ES-I3 (cell line): ENCODE measurements at regions not wholly inside any gene's neighbourhood (a gene's known extent, or its start where the extent isn't known, plus 50 kb on each side); places are given as distances from the start of the nearest gene placed in this dataset.

Experiments
- H3K36me3 ChIP-seq: 2 replicates; pipeline ENCODE4 v1.6.1; 2013; ENCODE audit warnings: mild to moderate bottlenecking, low read length, control low read depth, moderate library complexity; ENCODE audit not compliant: insufficient read depth
- H3K4me1 ChIP-seq: 2 replicates; pipeline ENCODE4 v1.6.1; 2013; ENCODE audit warnings: mild to moderate bottlenecking, control low read depth, low read length; ENCODE audit not compliant: insufficient read depth
- H3K9ac ChIP-seq: 2 replicates; pipeline ENCODE4 v1.6.1; 2013; ENCODE audit warnings: low read depth, mild to moderate bottlenecking, low read length, moderate library complexity
- H3K9me3 ChIP-seq: 2 replicates; pipeline ENCODE4 v1.6.1; 2013; ENCODE audit warnings: mild to moderate bottlenecking, low read length, moderate library complexity; ENCODE audit not compliant: control insufficient read depth, insufficient read depth

DNA sequence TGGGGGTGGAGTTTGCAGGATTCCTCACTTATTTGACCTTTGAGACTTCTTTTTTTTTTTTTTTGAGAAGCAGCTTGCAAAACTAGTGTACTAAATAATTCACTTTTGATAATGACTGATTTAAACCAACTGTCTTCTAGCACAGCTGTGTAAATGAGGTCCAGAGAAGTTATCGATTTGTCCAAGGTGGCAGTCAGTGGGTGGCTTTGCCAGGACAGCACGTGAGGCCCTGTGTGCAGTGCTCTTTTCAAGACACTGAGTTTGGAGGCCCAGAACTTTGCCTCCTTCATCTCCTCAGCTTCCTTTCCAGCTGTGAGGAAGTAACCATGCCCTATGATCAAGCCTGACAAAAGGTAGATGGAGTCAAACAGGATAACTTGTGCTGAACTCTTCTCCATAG is 92.9 kb upstream of the LCLAT1 start:
- no peaks in the 10 kb centered on the region for H3K9me3 ChIP-seq
- no peaks in the 10 kb centered on the region for H3K36me3 ChIP-seq
- no peak overlapping the region for H3K9ac ChIP-seq
- H3K4me1 ChIP-seq, result peaks cover 7% of the 10 kb centered on the region; the same call in 1 of the 2 replicates

DNA sequence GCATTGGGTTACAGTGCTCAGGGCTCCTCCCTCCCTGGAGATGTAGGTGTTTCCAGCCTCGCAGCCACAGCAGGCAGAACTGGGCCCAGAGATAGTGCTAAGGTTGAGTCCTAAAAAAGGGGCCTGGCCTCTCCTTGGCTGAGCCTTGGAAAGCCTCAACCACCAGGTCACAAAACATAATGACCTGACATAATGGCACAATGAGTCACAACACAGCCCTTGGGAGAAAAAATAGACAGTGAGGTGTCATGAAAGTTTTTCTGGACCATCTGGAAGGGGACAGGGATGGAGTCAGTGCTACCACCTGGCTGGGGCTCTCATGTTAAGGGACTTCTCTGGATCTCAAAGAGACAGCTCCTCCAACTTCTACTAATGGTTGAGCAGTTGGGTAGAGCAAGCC is 92.4 kb upstream of the LCLAT1 start:
- Histone ChIP-seq H3K4me1 (peaks cover 7% of the 10 kb centered on the region; the same call in 1 of the 2 replicates), H3K9me3 (no peaks in the 10 kb centered on the region), H3K9ac (no peak overlapping the region), H3K36me3 (no peaks in the 10 kb centered on the region)

GRCh38 chr2:30355306-30355705 is 91.7 kb upstream of the LCLAT1 start:
- H3K4me1 ChIP-seq, result peaks cover 7% of the 10 kb centered on the region; the same call in 1 of the 2 replicates
- H3K9me3 ChIP-seq, result no peaks in the 10 kb centered on the region
- no peaks in the 10 kb centered on the region for H3K36me3 ChIP-seq
- no peak overlapping the region for H3K9ac ChIP-seq

- no peaks in the 10 kb centered on the region for H3K36me3 ChIP-seq
- H3K4me1 ChIP-seq, result peaks cover 6% of the 10 kb centered on the region; the same call in 1 of the 2 replicates
- H3K9ac ChIP-seq, result no peak overlapping the region
Observed at GRCh38 chr2:30356071-30356470, 91.0 kb upstream of the LCLAT1 start.

GRCh38 chr2:30356776-30357175 is 90.3 kb upstream of the LCLAT1 start:
- Histone ChIP-seq H3K4me1 (peaks cover 3% of the 10 kb centered on the region; the same call in 1 of the 2 replicates), H3K9ac (no peak overlapping the region), H3K9me3 (no peaks in the 10 kb centered on the region), H3K36me3 (no peaks in the 10 kb centered on the region)

More at GRCh38 chr2:30356071-30356470, 91.0 kb upstream of the LCLAT1 start:
- no peaks in the 10 kb centered on the region for H3K9me3 ChIP-seq

DNA sequence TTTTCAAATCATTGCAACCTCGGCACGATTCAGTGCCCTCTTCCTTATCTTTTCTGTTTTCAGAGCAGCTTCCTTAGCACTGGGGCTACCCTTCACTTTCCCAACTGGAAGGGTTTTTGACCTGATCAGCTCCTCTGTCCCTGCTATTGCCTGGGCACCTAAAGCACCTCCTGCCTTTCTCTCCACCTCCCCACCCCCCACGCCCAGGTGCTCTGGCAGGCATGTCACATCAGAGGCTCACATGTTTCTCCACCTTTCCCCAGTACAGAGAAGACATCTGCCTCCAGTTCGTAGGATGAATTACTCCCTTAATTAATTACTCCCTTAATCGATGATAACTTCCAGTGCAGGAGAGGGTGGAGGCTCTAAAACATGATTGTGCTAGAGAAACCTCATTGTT is 88.7 kb upstream of the LCLAT1 start:
- Histone ChIP-seq H3K36me3 (no peaks in the 10 kb centered on the region), H3K4me1 (peaks cover 12% of the 10 kb centered on the region; the same call in 1 of the 2 replicates), H3K9ac (no peak overlapping the region), H3K9me3 (no peaks in the 10 kb centered on the region)

GRCh38 chr2:30358842-30359241 is 88.2 kb upstream of the LCLAT1 start:
- Histone ChIP-seq H3K9me3 (no peaks in the 10 kb centered on the region), H3K4me1 (peaks cover 12% of the 10 kb centered on the region; the same call in 1 of the 2 replicates), H3K36me3 (no peaks in the 10 kb centered on the region), H3K9ac (no peak overlapping the region)

GRCh38 chr2:30359644-30360167 is 87.3 kb upstream of the LCLAT1 start:
- H3K36me3 ChIP-seq, result no peaks in the 10 kb centered on the region
- H3K9me3 ChIP-seq, result no peaks in the 10 kb centered on the region
- H3K4me1 ChIP-seq, result peaks cover 12% of the 10 kb centered on the region; the same call in 1 of the 2 replicates
- H3K9ac ChIP-seq, result no peak overlapping the region

DNA sequence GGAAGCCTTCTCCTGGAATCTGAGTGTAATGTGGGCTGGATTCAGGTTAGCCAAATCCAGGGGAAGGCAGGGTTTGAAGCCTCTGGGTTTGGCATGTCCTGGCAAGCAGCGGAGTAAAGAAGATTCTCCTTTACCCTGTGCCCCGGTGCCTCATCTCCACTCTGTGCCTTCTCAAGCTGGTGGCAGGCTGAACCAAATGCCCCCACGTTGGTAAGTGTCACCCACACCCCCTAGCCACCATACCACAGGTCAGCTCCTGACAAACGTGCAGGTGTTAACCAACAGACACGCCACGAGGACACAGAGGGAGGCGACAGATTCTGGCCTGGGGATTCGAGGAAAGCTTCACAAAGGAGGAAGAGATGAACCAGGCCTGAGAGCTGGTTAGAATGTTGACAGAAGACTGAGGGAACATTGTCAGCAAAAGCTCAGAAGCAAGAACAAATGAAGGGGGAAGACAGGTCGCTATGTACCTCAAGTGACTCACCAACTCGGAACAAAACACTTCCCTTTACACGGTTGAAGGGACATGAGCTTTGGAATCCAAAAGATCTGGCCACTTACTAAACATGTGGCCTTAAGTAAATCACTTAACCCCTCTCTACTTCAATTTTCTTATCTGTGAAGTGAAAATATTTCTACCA is 85.2 kb upstream of the LCLAT1 start:
- H3K36me3 ChIP-seq, result no peaks in the 10 kb centered on the region
- no peak overlapping the region for H3K9ac ChIP-seq
- no peaks in the 10 kb centered on the region for H3K9me3 ChIP-seq
- peaks cover 12% of the 10 kb centered on the region; the same call in 1 of the 2 replicates for H3K4me1 ChIP-seq

- H3K9ac ChIP-seq, result no peak overlapping the region
- no peaks in the 10 kb centered on the region for H3K9me3 ChIP-seq
- no peaks in the 10 kb centered on the region for H3K36me3 ChIP-seq
- H3K4me1 ChIP-seq, result peaks cover 12% of the 10 kb centered on the region; the same call in 1 of the 2 replicates
Observed at GRCh38 chr2:30362468-30363081, 84.5 kb upstream of the LCLAT1 start.

DNA sequence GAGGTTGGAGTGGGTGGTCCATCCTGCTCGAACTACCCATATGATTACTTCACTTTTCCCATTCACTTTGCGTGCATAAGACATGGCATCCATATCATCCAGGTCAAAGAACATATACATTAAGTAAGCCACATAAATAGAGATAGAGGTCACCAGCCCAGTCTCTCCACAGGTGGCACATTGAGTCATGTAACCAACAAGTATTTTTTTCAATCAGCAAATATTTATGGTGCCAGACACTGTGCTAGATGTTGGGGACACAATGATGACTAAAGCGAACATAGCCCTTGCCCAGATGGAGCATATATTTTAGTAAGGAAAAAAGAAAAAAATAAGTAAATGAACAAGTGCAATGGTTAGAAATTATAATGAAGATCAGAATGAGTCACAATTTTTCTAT is 83.6 kb upstream of the LCLAT1 start:
- H3K36me3 ChIP-seq, result no peaks in the 10 kb centered on the region
- H3K9me3 ChIP-seq, result no peaks in the 10 kb centered on the region
- H3K9ac ChIP-seq, result no peak overlapping the region
- H3K4me1 ChIP-seq, result peaks cover 12% of the 10 kb centered on the region; the same call in 1 of the 2 replicates

DNA sequence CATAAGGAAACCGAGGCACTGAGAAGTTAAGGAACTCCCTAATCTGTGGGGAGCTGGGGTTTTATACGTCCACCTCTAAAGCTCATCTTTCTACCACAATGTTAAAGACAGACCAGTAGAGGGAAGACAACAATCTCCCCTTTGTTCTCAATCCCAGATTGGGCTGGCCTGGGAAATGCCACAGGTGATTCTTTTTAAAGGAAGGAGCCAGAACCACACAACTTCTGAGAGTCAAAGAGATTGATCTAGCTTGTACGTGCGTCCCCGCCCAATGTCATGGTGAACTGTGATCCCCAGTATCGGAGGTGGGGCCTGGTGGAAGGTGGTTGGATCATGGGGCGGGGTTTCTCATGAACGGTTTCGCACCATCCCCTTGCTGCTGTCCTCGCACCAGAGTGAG is 81.8 kb upstream of the LCLAT1 start:
- Histone ChIP-seq H3K4me1 (peaks cover 12% of the 10 kb centered on the region; the same call in 1 of the 2 replicates), H3K36me3 (no peaks in the 10 kb centered on the region)

DNA sequence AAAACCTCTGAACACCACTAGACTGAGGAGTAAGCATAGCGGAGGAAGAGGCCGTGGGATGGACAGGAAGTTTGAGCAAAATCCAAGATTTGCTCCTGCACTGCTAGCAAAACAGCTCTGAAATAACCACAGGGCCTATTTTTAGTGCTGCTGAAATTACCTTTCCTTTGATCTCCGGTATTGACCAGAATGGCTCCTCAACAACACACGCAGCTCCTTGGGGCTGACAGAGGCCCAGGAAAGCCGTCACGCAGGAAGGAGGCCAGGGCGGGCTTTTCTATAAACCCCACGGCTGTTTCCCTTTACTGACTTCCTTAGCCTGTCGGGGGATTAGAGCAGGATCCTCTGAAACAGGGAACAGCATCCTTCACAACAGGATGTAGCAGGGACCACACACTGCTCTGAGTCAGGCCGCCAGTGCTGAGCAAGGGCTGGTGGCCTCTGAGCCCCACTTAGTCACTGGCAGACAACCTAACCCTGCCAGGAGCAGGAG is 80.8 kb upstream of the LCLAT1 start:
- Histone ChIP-seq H3K4me1 (peaks cover 12% of the 10 kb centered on the region; the same call in 1 of the 2 replicates), H3K36me3 (no peaks in the 10 kb centered on the region), H3K9me3 (no peaks in the 10 kb centered on the region), H3K9ac (no peak overlapping the region)

More for the DNA sequence above, 81.8 kb upstream of the LCLAT1 start:
- Histone ChIP-seq H3K9me3 (no peaks in the 10 kb centered on the region), H3K9ac (no peak overlapping the region)

DNA sequence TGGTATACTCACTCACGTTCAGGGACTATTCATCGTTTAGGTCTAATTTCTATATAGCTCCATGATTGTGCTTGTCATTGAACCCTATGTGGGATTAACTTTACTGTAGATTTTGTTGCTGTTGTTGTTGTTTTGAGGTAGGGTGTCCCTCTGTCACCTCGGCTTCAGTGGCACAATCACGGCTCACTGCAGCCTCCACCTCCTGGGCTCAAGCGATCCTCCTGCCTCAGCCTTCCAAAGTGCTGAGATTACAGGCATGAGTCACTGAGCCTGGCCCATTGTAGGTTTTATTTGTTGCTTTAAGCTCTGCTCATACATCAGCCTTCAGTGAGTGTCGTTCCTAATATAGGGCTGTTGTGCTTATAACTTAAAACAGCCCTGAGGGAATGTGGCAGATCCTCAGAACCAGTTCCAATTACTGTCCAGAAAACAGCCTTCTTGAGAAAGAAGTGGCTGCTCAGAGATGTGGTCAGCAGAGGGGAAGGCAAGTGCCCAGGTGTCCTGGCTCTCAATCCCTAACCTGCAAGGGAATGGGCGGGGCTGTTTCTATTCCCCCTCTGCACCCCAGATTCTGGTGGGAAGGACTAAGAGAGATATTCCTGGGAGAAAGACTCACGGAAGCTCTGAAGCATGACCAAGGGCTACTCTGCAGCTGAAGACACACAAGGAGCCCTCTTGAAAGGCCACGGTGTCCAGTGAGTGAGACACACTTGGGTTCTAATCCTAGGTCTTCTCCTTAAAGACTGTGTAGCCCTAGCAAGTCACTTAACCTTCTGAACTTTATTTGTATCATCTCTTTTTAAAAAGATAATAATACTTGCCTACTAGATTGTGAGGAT is 79.6 kb upstream of the LCLAT1 start:
- H3K36me3 ChIP-seq, result no peaks in the 10 kb centered on the region
- no peaks in the 10 kb centered on the region for H3K9me3 ChIP-seq
- H3K4me1 ChIP-seq, result peaks cover 3% of the 10 kb centered on the region; the same call in 1 of the 2 replicates
- no peak overlapping the region for H3K9ac ChIP-seq
